H1 (cell line): ENCODE measurements at regions not wholly inside any gene's neighbourhood (a gene's known extent, or its start where the extent isn't known, plus 50 kb on each side); places are given as distances from the start of the nearest gene placed in this dataset.

Source experiments
- CBX8 ChIP-seq: fragments of 300-800, 300-1000 bp; sonication (generic); IDR thresholded peaks from 2 replicates; pipeline ENCODE4 v1.7.1; 2016; ENCODE audit warnings: low read depth, low read length, borderline replicate concordance
- EP300 ChIP-seq, 2 experiments: IDR thresholded peaks; 1 replicate in 1 of 2; 2 replicates in 1 of 2; pipeline ENCODE4 v1.6.1; 2011 to 2012; ENCODE audit warnings: low read depth in 2 of 2, low read length in 2 of 2, mild to moderate bottlenecking in 2 of 2, borderline replicate concordance in 1 of 2, inconsistent platforms in 1 of 2, moderate library complexity in 1 of 2
- SP1 ChIP-seq: IDR thresholded peaks from 2 replicates; pipeline ENCODE4 v1.6.1; 2011; ENCODE audit warnings: low read depth, low read length
- TF ChIP-seq, protein P1 (sequence below): fragments of 300-600 bp; sonication (generic); IDR thresholded peaks from 2 replicates; pipeline ENCODE4 v1.7.1; 2012; ENCODE audit warnings: low read length, moderate library complexity, mild to moderate bottlenecking, inconsistent platforms; ENCODE audit not compliant: insufficient replicate concordance

DNA sequence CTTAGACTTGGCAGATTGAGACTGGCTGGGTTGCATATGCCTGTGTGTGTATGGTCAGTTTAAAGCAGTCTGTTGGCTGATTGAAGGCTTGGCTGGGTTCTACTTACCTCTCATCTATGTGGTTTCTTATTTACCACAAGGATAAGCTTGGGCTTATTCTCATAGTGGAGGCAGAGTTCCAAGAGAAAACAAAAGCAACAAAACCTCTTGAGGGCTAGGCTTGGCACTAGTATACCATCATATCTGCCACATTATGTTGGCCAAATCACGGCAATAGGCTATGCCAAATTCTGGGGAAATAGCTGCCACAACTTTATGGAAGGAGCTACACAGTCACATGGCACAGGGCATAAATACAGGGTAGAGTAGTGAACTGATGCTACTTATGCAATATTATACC, 714.1 kb downstream of the CBLN4 start (continued):
- TF ChIP-seq EP300 (IDR thresholded peaks at IDR 0.05; ENCODE audit: borderline replicate concordance in 1 of 2, low read depth in 2 of 2, low read length in 2 of 2) (no peak), CBX8 (no peak), SP1 (no peak)
- TF ChIP-seq, protein P1, sequence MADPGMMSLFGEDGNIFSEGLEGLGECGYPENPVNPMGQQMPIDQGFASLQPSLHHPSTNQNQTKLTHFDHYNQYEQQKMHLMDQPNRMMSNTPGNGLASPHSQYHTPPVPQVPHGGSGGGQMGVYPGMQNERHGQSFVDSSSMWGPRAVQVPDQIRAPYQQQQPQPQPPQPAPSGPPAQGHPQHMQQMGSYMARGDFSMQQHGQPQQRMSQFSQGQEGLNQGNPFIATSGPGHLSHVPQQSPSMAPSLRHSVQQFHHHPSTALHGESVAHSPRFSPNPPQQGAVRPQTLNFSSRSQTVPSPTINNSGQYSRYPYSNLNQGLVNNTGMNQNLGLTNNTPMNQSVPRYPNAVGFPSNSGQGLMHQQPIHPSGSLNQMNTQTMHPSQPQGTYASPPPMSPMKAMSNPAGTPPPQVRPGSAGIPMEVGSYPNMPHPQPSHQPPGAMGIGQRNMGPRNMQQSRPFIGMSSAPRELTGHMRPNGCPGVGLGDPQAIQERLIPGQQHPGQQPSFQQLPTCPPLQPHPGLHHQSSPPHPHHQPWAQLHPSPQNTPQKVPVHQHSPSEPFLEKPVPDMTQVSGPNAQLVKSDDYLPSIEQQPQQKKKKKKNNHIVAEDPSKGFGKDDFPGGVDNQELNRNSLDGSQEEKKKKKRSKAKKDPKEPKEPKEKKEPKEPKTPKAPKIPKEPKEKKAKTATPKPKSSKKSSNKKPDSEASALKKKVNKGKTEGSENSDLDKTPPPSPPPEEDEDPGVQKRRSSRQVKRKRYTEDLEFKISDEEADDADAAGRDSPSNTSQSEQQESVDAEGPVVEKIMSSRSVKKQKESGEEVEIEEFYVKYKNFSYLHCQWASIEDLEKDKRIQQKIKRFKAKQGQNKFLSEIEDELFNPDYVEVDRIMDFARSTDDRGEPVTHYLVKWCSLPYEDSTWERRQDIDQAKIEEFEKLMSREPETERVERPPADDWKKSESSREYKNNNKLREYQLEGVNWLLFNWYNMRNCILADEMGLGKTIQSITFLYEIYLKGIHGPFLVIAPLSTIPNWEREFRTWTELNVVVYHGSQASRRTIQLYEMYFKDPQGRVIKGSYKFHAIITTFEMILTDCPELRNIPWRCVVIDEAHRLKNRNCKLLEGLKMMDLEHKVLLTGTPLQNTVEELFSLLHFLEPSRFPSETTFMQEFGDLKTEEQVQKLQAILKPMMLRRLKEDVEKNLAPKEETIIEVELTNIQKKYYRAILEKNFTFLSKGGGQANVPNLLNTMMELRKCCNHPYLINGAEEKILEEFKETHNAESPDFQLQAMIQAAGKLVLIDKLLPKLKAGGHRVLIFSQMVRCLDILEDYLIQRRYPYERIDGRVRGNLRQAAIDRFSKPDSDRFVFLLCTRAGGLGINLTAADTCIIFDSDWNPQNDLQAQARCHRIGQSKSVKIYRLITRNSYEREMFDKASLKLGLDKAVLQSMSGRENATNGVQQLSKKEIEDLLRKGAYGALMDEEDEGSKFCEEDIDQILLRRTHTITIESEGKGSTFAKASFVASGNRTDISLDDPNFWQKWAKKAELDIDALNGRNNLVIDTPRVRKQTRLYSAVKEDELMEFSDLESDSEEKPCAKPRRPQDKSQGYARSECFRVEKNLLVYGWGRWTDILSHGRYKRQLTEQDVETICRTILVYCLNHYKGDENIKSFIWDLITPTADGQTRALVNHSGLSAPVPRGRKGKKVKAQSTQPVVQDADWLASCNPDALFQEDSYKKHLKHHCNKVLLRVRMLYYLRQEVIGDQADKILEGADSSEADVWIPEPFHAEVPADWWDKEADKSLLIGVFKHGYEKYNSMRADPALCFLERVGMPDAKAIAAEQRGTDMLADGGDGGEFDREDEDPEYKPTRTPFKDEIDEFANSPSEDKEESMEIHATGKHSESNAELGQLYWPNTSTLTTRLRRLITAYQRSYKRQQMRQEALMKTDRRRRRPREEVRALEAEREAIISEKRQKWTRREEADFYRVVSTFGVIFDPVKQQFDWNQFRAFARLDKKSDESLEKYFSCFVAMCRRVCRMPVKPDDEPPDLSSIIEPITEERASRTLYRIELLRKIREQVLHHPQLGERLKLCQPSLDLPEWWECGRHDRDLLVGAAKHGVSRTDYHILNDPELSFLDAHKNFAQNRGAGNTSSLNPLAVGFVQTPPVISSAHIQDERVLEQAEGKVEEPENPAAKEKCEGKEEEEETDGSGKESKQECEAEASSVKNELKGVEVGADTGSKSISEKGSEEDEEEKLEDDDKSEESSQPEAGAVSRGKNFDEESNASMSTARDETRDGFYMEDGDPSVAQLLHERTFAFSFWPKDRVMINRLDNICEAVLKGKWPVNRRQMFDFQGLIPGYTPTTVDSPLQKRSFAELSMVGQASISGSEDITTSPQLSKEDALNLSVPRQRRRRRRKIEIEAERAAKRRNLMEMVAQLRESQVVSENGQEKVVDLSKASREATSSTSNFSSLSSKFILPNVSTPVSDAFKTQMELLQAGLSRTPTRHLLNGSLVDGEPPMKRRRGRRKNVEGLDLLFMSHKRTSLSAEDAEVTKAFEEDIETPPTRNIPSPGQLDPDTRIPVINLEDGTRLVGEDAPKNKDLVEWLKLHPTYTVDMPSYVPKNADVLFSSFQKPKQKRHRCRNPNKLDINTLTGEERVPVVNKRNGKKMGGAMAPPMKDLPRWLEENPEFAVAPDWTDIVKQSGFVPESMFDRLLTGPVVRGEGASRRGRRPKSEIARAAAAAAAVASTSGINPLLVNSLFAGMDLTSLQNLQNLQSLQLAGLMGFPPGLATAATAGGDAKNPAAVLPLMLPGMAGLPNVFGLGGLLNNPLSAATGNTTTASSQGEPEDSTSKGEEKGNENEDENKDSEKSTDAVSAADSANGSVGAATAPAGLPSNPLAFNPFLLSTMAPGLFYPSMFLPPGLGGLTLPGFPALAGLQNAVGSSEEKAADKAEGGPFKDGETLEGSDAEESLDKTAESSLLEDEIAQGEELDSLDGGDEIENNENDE, result no peak
- TF ChIP-seq, all 59 proteins: peak for 0
